GM18517 (cell line): ENCODE measurements at regions not wholly inside any gene's neighbourhood (a gene's known extent, or its start where the extent isn't known, plus 50 kb on each side); places are given as distances from the start of the nearest gene placed in this dataset.

Source experiments
- ATAC-seq: cut with Tn5 transposase; IDR thresholded peaks from one replicate; pipeline ENCODE4 v1.9.1; 2021; ENCODE audit warnings: mild to moderate bottlenecking, moderate library complexity; ENCODE audit not compliant: unreplicated experiment

DNA sequence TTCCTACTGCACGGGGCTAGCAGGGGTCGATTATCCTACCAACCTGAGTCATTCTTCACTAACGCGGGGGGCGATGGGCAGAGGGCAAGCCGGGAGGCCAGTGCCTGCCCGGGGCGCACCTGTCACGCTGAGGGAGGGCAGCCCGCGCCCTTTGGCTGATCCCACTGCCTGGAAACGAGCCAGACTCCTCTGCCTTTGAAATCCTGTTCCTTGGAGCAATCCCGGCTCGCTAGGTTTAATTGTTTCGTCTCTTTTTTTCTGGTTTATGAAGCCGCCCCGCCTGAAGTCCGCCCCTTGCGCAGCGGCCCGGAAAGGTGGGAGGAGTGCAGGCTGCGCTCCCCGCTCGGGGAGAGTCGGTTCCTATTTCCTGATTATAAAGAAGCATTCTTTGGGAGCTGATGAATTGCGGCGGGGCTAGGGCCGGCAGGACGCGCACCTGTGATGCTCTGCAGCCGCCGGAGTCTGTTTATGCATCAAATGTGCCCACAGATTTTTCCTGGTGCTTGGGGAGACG, 484.2 kb downstream of the BCOR start:
- no peak for ATAC-seq

DNA sequence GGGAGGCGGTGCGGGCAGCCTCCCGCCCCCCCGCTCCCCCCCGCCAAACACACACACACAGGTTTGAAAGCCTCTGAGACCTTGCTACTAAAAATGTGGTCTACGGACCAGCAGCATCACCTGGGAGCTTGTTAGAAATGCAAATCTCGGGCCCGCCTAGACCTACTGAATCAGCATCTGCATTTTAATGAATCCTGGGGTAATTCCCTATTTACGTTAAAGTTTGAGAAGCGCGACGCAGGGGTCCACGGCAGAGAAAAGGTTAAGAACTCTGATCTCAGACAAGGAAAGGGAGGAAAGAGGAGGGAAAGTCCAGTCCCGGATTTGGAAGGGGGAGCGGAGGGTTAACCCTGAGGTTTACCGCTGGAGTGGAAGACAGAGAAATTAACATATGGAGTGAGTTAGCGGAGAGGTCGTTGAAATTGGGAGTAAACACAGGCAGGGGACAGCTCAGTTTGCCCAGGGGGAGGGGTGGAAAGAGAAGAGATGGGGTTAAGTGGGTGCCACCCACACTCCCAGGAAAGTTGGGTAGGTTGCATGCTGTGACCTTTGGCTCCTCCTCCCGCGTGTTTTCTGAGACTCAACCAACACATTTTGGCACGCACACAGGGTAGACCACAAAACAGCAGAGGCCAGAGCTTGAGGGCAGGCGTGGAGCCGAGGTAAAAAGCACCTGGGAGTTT, 483.6 kb downstream of the BCOR start:
- ATAC-seq = no peak

DNA sequence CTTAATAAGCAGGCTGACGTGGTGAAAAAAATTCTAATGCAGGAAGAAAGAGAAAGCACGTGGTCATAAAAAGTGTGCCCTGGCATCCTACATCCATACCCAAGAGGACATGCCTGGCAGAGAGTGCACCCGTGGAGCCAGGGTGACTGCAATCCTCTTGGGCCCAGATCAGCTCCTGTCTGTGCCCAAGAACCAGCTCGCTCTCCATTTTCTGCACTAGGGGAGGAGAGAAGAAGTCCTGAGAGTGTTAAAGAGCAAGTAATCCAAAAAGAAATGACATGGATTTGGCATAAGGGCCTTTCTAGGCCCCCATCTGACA, 483.1 kb downstream of the BCOR start:
- ATAC-seq = no peak

DNA sequence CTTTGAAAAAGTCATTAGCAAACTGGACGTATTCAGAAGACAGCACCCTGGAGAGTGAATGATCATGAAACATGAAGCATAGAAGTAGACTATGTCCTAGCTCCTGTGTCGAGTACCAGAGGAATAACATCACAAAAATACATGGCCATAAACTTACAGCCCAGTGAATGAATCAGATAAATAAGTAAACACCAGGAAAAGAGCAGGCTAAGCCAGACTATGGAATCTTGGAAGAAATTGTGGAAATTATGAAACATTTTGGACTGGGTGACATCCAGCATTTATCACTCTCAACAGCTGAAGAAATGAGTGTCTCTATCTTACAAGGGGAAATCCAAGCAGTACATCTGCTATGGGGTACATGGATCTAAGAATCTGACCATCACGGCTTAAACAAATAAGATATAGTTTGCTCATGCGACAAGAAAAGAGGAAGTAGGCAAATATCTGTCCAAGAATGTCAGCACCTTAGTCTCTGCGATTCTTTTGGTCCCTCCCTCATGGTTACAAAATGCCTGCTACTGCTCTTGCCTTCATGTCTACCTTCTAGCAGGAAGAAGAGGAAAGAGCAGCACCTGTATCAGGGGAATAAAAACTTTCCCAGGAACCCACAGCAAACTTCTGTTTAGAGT, 481.5 kb downstream of the BCOR start:
- no peak for ATAC-seq

DNA sequence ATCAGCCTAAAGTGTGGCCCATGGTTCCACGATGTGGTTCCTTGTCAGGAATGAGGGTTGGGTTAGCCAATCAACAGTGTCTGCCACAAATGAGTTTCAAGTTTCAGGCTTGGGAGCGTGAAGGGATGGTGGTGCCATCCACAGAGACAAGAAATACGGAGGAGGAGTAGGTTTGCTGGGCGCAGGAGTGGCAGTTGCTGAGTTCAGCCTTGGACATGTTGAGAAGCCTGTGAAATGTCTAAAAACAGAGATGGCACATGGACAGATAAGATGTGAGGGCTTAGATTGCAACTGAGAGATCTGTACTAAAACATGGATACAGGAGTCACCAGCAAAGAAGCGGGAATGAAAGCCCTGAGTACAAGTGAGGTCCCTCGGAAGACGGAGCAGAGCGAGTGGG, 481.0 kb downstream of the BCOR start:
- no peak for ATAC-seq

DNA sequence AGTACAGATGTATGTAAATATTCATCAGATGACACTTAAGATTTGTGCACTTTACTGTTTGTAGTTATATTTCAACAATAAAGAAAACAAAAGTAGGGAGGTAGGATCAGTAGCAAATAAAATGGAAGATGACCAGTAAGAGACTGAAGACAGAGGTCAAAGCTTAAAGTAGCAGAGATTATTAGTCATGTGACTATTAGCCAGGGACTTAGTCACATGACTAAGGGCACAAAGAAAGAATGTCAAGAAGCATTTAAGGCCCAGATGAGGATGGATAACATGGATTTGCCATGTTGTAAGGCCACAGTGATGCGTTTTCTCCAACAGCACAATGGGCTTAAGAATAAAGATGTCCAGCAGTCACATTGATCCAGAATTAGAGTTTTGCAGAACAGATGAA, 479.6 kb downstream of the BCOR start:
- no peak for ATAC-seq

DNA sequence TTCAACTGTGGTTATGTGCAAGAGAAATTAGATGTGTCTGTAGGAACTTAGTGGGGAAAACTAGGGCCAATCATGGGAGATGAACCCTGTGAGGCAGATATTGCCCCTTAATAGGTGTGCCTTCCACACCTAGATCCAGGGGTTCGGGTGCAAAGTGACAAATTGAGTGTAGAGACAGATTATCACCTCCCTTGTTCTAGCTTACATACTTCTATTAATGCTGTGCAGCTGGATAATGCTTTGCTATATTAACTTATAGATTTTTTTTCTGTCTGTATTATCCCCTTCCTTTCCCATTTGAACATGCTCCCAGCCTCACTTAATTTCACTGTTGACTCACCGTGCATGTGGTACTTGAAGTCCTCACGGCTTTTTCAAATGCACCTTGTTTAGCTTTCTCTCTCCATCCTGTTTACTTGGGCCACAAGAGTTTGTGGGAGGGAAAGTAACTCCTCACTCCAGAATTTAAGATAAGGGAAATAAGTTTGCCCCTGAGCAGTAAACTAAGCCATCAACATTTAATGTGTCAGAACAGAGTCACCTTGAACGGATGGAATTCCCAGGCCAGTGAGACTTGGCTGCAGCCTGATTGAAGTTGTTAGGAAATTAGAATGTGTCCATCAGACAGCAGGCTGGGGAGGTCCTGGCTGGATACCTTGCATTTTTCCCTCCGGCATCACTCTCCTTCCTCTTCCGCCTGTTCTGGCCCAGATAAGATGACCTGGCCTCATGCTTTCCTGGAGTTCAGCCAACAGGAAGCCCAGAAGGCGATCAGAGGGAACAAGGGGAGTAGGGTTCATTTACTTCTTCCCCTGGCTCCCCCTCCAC, 478.4 kb downstream of the BCOR start:
- ATAC-seq = no peak

DNA sequence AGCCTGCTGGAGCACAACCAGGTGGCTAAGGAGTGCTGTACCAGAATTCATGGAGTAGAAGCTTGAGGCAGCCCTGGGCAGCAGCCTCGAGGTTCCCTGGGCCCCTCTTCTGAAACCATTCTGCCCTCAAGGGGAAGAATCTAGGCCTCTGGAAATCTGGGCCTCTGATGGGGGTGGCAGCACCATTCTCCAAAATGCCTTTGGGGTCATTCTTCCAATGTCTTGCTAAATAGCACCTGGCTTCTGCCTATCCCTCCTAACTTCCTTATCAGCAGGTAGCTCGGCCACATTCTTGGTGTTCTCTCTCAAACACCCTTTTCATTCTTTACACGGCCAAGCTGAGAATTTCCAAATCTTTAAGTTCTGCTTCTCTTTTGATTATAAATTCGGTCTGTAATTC, 473.6 kb downstream of the BCOR start:
- no peak for ATAC-seq

DNA sequence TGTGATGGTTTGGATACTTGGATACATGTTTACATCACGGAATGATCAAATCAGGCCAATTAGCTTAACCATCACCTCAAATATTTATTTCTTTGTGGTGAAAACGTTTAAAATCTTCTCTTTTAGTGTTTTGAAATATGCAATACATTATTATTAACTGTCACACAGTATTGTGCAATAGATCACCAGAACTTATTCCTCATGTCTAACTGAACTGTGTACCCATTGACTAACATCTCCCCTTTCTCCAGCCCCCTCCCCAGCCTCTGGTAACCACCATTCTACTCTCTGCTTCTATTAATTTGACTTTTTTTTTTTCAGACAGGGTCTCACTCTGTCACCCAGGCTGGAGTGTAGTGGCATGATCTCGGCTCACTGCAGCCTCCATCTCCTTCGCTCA, 471.9 kb downstream of the BCOR start:
- ATAC-seq = no peak

DNA sequence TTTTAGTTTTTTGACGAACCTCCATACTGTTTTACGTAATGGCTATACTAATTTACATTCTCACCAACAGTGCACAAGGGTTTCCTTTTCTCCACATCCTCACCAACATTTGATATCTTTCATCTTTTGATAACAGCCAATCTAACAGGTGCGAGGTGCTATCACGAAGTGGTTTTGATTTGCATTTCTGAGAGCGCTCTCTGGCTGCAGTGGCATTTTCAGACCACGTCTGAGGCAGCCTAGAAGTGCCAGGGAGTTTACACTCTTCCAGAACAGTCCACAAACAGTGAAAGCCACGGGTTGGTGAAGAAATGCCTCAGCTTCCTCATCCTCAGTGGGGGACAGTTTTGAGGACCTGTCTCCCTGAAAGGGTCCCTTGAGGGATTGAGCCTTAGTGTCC, 471.0 kb downstream of the BCOR start:
- no peak for ATAC-seq

DNA sequence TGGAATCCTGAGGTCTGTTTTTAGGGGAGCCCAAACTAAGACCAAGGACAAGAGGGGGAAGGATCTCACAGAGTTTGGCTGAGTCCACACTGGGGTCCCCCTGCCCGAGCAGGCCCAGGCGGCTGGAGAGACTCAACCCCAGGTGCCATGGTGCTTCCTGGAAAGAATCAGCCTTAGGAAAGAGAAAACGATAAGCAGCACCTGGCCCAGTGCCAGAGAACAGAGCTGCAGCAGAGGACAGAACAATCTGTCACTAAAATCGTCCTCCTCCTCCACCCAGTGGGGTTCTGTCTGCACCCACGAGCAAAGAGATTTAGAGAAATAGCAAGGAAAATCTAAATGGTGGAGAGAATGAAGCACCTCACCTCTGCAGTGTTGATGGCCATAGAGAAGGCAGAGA, 470.5 kb downstream of the BCOR start:
- no peak for ATAC-seq

DNA sequence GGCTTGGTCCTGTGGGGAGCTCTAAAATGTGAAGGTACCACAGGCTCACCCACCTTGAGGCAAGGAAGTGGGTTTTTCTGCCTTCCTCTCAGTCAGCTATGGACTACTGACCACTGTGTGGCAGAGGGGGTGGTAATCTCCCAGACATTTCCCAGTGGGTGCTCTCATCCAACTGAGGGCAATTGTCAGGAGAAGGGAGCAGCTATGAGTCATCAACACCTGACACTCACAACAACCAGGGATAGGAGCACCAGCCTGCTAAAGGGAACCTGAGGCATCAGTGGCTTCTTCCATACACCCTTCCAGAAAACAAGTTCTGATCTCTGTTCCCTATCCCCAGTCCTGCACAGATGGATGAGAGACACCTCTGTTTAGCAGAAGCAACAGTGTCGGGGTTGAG, 468.8 kb downstream of the BCOR start:
- ATAC-seq = no peak

DNA sequence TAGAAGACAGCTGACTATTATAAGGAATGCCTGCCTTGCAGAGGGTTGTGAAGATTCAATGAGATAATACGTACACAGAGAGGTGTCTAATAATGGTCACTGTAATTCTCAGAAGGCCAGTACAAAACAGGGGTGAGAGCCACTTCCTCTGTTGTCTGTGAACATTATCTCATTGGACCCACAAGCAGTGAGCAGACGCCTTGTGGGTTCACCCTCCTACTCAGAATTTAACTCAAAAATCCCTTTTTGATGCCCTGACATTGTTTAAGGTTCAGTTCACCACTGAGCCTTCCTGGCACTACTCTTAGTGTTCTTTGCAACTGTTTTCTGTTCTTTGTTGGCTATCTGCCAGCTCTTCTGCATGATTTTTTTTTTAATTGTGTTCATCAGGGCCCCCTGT, 467.4 kb downstream of the BCOR start:
- ATAC-seq = no peak

DNA sequence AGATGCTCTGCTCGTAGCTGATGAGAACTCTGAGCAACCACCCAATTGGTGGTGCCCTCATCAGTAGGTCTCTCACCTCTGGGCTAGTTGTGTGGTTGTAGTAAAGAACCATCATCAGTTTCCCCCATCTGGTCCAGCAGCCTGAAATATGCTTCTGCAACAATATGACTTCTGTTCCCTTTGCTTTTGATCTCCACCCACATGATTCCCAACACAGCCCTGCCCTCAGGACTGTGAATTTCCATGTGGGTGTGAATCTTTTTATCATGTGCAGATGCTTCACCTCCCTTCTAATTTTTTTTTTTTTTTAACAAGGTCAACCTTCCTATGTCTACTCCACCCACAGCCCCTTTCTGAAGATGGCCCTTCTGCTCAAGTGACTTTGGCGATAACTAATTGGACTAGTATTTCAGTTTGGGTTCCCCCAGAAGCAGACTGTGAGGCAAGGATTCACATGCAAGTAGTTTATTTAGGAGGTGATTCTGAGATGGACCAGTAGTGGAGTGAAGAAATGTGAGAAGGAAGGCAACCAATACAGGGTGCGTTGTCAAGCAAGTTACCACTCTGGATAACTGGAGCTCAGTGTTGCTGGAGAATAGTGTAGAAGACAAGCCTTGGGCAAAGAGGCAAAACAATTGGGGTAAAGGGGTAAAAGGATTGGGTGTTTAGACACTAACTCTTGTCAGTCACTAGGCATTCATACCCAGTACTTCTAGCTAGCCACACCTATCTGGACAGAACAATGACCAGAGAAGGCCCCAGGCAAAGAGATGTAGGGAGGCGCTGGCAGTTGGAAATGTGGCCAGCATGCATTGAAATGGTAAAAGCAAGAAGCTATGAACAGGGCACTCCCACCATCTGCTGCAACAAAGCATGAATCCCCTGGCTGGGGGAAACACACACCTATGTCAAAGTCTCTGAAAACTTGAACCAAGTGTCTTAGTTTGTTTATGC, 466.2 kb downstream of the BCOR start:
- no peak for ATAC-seq

DNA sequence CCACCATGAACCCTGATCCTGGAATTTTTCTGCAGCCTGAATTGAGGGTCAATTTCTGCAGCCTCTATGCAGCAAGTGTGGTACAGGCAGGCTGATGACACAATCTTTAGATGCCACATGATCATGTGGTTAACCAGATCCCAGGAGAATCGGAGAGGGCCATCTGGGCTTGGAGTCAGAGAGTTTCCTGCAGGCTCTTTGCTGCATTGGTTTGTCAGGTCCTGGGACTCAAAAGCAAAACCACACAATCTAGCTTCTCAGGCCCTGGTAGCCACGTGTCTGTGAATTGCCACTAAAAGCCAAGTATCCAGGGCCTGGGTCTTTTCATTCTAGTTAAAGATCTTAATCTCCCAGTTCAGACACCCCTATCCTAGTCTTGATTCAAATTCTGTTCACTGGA, 464.5 kb downstream of the BCOR start:
- no peak for ATAC-seq

DNA sequence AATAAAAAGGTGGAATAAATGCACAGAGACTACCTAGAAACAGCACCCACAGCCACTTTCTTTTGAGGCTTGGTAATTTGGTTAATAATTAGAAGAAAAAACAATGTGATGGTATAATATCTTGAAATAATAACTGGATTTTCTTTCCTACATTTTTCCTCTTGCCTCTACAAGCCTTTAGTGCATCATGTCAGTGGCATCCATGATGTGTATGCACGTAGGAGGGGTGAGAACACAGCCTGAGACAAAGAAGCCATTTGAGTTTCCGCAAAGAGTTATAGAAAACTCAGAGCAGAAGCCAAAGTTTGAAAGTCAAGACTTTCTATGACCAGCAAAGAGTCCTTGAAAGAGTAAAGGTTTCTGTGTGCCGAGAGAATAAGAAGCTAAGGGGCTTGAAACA, 461.3 kb downstream of the BCOR start:
- ATAC-seq = no peak

DNA sequence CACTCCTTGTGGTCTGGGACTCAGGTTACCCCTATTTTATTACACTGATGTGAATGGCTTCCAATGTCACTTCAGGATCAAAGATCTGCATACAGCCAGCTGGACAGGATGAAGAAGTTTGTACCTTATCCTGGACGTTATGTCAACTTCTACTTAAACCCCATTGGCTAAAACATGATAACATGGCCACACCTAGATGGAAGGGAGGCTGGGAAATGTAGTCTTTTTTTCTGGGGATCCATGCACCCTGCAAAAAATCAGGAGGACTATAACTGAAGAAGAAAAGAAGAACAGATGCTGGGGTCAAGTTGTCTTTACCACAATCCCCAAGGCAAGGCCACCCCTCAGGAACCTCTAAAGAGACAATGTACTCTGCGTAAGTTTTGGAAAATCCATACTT, 459.2 kb downstream of the BCOR start:
- ATAC-seq = no peak

DNA sequence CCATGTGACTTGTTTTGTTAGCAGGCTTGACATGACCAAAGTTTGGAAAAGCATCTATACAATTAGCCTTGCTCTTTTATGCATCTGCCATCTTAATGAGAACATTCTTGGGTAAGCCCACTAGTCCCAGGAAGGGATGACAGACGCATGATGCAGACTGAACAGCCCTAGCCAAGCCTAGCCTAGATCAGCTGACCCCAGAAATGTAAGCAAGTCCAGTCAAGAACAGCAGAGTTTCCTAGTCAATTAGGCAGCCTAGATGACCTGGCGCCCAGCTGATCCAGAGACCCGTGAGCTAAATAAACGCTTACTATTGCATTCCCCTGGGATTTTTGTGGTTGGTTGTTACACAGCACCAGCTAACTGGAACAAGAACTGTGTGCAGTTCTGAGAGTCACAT, 457.9 kb downstream of the BCOR start:
- ATAC-seq = no peak

DNA sequence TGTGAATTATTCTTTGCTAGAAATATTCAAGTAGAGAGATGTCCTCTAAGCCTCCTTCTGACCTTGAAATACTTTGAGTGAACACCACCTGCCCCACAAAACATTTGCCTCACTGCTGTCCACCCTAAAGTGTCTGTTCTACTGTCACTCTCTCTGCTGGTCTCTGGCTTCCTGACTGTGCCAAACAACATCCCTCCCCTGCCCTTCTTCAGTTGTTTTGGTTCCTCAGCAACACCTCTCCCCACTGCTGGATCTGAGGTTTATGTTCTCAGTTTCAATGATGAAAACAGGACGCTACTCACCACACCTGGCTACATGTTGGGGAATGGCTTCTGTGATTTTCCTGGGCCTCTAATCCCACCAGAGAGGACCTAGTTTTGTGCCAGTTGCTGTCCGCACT, 456.9 kb downstream of the BCOR start:
- no peak for ATAC-seq

DNA sequence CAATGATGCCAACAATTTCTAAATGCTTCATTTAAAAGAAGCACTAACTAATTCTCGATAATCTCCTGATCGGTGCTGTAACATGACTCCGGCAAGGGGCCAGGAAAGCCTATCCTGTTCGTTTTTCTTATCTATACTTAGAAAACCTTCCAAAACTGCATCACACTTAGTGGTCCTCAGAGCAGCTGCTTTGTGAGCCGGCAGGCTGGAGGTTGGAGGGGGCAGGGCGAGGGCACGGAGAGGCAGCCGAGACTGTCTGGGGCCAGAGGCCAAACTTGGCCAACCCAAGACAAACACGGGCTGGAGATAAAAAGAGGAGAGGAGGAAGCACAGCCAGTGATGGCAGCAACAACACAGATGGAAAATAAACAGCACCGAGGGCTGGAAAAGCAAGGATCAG, 455.7 kb downstream of the BCOR start:
- no peak for ATAC-seq

DNA sequence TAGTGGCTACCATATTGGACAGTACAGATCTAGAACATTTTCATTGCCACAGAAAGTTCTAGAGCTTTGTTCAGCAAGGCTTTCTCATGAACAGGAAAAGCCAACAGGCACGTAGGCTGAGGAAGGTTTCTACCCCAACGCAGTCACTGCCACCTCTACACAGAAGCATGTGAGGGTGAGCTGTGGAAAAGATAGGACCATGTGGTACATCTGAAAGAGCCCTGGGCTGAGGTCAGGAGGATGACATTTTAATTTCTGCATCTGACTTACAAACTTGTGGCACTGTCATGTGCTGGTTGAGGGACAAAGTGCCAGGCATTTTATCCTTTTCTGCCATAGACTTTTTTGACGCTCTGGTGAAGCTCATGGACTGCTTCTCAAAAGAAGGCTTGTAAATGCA, 454.2 kb downstream of the BCOR start:
- ATAC-seq = no peak
